ENCODE measurements at regions not wholly inside any gene's neighbourhood (a gene's known extent, or its start where the extent isn't known, plus 50 kb on each side); places are given as distances from the start of the nearest gene placed in this dataset.

DNA sequence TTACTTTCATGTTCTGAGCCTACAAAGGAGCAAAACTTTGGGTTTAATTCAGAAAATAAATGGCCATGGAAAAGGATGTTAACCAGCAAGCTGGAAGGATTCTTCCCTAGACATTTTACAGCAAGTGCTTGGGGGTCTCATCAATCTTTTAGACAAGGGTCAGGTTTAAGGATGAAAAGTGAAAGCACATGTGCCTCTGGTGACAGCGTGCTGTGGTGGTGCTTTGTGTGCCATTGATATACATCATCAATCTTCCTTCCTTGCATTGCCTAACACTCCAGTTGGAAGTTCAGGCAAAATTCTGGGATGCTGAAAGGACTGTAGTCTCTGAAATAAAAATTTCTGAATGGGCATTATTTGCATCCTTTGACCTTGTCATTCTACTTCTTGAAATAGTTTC is 171.2 kb downstream of the KCNE4 start:
- WGBS (ENCODE audit: insufficient coverage, insufficient replicate concordance, low lambda C conversion rate, missing lambda C conversion rate): 0% methylated on average over 1 of the region's 1 CpG
- CTCF ChIA-PET: no interaction called here
- intact Hi-C loops (cut with micrococcal nuclease; ENCODE audit: unreplicated experiment): no loop called here
- DNase-seq (ENCODE audit: low read depth, low spot score) (no peak), FAIRE-seq (no peak), ATAC-seq (no peak)
- Histone ChIP-seq H3K9ac (ENCODE audit: control insufficient read depth, insufficient read depth, low read length) (no peak overlapping the region), H3K79me2 (ENCODE audit: control insufficient read depth, insufficient read depth, low read length) (no peaks in the 10 kb centered on the region), H4K20me1 (ENCODE audit: control insufficient read depth, insufficient read depth) (no peaks in the 10 kb centered on the region), H3K4me2 (ENCODE audit: control insufficient read depth, insufficient read depth) (no peak overlapping the region), H2AFZ (ENCODE audit: control insufficient read depth, low read depth, low read length) (no peak overlapping the region), H3K27me3 (replicated peaks in 1 of 2; ENCODE audit: control insufficient read depth in 2 of 2, insufficient read depth in 2 of 2, low read length in 1 of 2) (no peaks in the 10 kb centered on the region; a peak in 1 of 4 replicates), H3K36me3 (ENCODE audit: control insufficient read depth in 2 of 2, insufficient read depth in 2 of 2, low read length in 1 of 2) (no peaks in the 10 kb centered on the region), H3K4me3 (no peak overlapping the region), H3K9me3 (replicated peaks; ENCODE audit: control insufficient read depth, insufficient read depth, low read length) (no peaks in the 10 kb centered on the region), H3K4me1 (ENCODE audit: control insufficient read depth, insufficient read depth, low read length) (no peaks in the 10 kb centered on the region), H3K27ac (ENCODE audit: control insufficient read depth, insufficient read depth) (no peak overlapping the region)
- RAD21 ChIA-PET (ENCODE audit: unreplicated experiment): no interaction called here
- in situ Hi-C loops (cut with MboI): no loop called here
- POLR2A ChIA-PET: no interaction called here
- TF ChIP-seq BRCA1 (IDR thresholded peaks at IDR 0.05; ENCODE audit: low read depth, low read length): no peak
- no TSS peak for BruUV-seq (replicated peaks)
- SMC1A ChIA-PET (ENCODE audit: uncharacterized antibody, unreplicated experiment): no interaction called here

DNA sequence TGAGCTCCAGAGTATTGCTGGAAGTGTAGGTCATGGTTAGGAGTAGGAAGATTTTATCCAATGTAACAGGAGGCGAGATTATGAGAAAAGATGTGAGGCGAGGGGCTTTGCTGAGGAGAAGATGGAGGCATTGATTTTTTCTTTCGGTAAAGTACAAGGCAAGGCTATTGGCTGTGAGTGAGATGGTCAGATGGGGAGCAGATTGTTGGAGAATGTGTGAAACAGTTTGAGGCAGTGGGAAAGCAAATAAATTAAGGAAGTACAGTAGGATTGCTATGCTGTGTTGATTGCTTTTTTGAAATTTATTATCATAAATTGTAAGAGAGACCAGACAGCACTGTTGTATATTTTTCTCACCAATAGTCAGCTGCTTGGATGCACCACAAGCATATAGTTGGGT is 173.3 kb downstream of the KCNE4 start:
- no peak for ATAC-seq
- ChIA-PET CTCF (no interaction called here), POLR2A (no interaction called here), SMC1A (ENCODE audit: uncharacterized antibody, unreplicated experiment) (interaction anchor here (1.6 kb wide), 1 partner anchor 11 kb away, joined by 5 read pairs; no protein-coding TSS in a partner anchor), RAD21 (ENCODE audit: unreplicated experiment) (no interaction called here)
- no peak for DNase-seq (ENCODE audit: low read depth, low spot score)
- Histone ChIP-seq H3K4me2 (ENCODE audit: control insufficient read depth, insufficient read depth) (no peak overlapping the region), H3K4me3 (no peak overlapping the region), H3K36me3 (ENCODE audit: control insufficient read depth in 2 of 2, insufficient read depth in 2 of 2, low read length in 1 of 2) (no peaks in the 10 kb centered on the region), H3K9me3 (replicated peaks; ENCODE audit: control insufficient read depth, insufficient read depth, low read length) (no peaks in the 10 kb centered on the region), H4K20me1 (ENCODE audit: control insufficient read depth, insufficient read depth) (no peaks in the 10 kb centered on the region), H3K9ac (ENCODE audit: control insufficient read depth, insufficient read depth, low read length) (no peak overlapping the region), H3K4me1 (ENCODE audit: control insufficient read depth, insufficient read depth, low read length) (no peaks in the 10 kb centered on the region), H2AFZ (ENCODE audit: control insufficient read depth, low read depth, low read length) (no peak overlapping the region), H3K79me2 (ENCODE audit: control insufficient read depth, insufficient read depth, low read length) (no peaks in the 10 kb centered on the region), H3K27ac (ENCODE audit: control insufficient read depth, insufficient read depth) (no peak overlapping the region), H3K27me3 (replicated peaks in 1 of 2; ENCODE audit: control insufficient read depth in 2 of 2, insufficient read depth in 2 of 2, low read length in 1 of 2) (no peaks in the 10 kb centered on the region; a peak in 1 of 4 replicates)
- in situ Hi-C loops (cut with MboI): no loop called here
- 9% methylated on average over 3 of the region's 3 CpGs for WGBS (ENCODE audit: insufficient coverage, insufficient replicate concordance, low lambda C conversion rate, missing lambda C conversion rate)
- intact Hi-C loops (cut with micrococcal nuclease; ENCODE audit: unreplicated experiment): no loop called here
- FAIRE-seq: no peak
- BruUV-seq (replicated peaks): no TSS peak
- TF ChIP-seq, protein P1, sequence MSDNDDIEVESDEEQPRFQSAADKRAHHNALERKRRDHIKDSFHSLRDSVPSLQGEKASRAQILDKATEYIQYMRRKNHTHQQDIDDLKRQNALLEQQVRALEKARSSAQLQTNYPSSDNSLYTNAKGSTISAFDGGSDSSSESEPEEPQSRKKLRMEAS (IDR thresholded peaks at IDR 0.05; ENCODE audit: low read depth, low read length): no peak
- TF ChIP-seq, protein P2, sequence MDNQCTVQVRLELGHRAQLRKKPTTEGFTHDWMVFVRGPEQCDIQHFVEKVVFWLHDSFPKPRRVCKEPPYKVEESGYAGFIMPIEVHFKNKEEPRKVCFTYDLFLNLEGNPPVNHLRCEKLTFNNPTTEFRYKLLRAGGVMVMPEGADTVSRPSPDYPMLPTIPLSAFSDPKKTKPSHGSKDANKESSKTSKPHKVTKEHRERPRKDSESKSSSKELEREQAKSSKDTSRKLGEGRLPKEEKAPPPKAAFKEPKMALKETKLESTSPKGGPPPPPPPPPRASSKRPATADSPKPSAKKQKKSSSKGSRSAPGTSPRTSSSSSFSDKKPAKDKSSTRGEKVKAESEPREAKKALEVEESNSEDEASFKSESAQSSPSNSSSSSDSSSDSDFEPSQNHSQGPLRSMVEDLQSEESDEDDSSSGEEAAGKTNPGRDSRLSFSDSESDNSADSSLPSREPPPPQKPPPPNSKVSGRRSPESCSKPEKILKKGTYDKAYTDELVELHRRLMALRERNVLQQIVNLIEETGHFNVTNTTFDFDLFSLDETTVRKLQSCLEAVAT (IDR thresholded peaks at IDR 0.05): no peak
- TF ChIP-seq SMAD5 (IDR thresholded peaks at IDR 0.05; ENCODE audit: low read depth): no peak
- TF ChIP-seq ZNF622 (IDR thresholded peaks at IDR 0.05): no peak
- no peak for TF ChIP-seq WRNIP1 (IDR thresholded peaks at IDR 0.05; ENCODE audit: borderline replicate concordance, low read depth, low read length)
- TF ChIP-seq DPF2 (IDR thresholded peaks at IDR 0.05): no peak
- no peak for TF ChIP-seq STAT1 (conservative IDR thresholded peaks at IDR 0.05)
- TF ChIP-seq ZNF217 (IDR thresholded peaks at IDR 0.05): no peak
- TF ChIP-seq, protein P3, sequence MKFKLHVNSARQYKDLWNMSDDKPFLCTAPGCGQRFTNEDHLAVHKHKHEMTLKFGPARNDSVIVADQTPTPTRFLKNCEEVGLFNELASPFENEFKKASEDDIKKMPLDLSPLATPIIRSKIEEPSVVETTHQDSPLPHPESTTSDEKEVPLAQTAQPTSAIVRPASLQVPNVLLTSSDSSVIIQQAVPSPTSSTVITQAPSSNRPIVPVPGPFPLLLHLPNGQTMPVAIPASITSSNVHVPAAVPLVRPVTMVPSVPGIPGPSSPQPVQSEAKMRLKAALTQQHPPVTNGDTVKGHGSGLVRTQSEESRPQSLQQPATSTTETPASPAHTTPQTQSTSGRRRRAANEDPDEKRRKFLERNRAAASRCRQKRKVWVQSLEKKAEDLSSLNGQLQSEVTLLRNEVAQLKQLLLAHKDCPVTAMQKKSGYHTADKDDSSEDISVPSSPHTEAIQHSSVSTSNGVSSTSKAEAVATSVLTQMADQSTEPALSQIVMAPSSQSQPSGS (IDR thresholded peaks at IDR 0.05; ENCODE audit: low read length): no peak
- TF ChIP-seq MEF2A (IDR thresholded peaks at IDR 0.05; ENCODE audit: insufficient read depth, low read depth, low read length): no peak
- TF ChIP-seq LARP7 (IDR thresholded peaks at IDR 0.05): no peak
- TF ChIP-seq POU2F2 (IDR thresholded peaks at IDR 0.05; ENCODE audit: borderline replicate concordance, low read depth, low read length): no peak
- TF ChIP-seq NR2C1 (IDR thresholded peaks at IDR 0.05): no peak
- TF ChIP-seq CHD1 (IDR thresholded peaks at IDR 0.05; ENCODE audit: low read depth, low read length): no peak
- no peak for TF ChIP-seq POLR2A (IDR thresholded peaks at IDR 0.05; ENCODE audit: low read depth, low read length)
- no peak for TF ChIP-seq TCF7 (IDR thresholded peaks at IDR 0.05; ENCODE audit: borderline replicate concordance)

Measured in GM12878 (cell line).